ENCODE measurements at regions not wholly inside any gene's neighbourhood (a gene's known extent, or its start where the extent isn't known, plus 50 kb on each side); places are given as distances from the start of the nearest gene placed in this dataset.
A peak's percentile ranks its signal among the peaks of the same experiment; 100 is the strongest.

DNA sequence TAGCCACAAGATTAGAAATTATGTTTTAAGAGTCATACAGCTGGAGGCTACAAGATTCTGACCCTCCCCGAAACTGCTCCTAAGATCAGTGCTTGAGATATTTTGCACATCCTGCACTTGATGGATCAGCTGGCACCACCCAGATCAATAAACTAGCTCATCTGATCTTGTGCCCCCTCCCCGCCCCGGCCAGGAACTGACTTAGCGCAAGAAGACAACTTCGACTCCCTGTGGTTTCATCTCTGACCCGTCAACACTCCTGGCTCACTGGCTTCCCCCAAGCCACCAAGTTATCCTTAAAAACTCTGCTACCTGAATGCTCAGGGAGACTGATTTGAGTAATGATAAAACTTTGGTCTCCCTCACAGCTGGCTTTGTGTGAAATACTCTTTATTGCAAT, 73.5 kb upstream of the NPSR1 start:
- BruUV-seq (replicated peaks) = no TSS peak
- ChIA-PET POLR2A (no interaction called here), CTCF (no interaction called here)
- no peak overlapping the region for H3K27ac Mint-ChIP-seq (ENCODE audit: unreplicated experiment)
- no peaks in the 10 kb centered on the region for H3K9me3 Mint-ChIP-seq (ENCODE audit: unreplicated experiment)
- H3K27me3 Mint-ChIP-seq (ENCODE audit: insufficient read depth, unreplicated experiment) = peaks cover 8% of the 10 kb centered on the region
- Histone ChIP-seq H3K4me1 (no peaks in the 10 kb centered on the region), H3K27me3 (replicated peaks; ENCODE audit: control insufficient read depth, insufficient read depth, low read length) (no peaks in the 10 kb centered on the region), H3K4me3 (ENCODE audit: low read depth, low read length) (no peak overlapping the region), H3K9me3 (no peaks in the 10 kb centered on the region), H3K36me3 (ENCODE audit: control insufficient read depth, insufficient read depth, low read length) (no peaks in the 10 kb centered on the region)
- no peaks in the 10 kb centered on the region for H3K4me1 Mint-ChIP-seq (ENCODE audit: low read depth, unreplicated experiment)
- no peak overlapping the region for H3K4me3 Mint-ChIP-seq (ENCODE audit: unreplicated experiment)
- H3K36me3 Mint-ChIP-seq (ENCODE audit: insufficient read depth, unreplicated experiment) = no peaks in the 10 kb centered on the region
- TF ChIP-seq, protein P1, sequence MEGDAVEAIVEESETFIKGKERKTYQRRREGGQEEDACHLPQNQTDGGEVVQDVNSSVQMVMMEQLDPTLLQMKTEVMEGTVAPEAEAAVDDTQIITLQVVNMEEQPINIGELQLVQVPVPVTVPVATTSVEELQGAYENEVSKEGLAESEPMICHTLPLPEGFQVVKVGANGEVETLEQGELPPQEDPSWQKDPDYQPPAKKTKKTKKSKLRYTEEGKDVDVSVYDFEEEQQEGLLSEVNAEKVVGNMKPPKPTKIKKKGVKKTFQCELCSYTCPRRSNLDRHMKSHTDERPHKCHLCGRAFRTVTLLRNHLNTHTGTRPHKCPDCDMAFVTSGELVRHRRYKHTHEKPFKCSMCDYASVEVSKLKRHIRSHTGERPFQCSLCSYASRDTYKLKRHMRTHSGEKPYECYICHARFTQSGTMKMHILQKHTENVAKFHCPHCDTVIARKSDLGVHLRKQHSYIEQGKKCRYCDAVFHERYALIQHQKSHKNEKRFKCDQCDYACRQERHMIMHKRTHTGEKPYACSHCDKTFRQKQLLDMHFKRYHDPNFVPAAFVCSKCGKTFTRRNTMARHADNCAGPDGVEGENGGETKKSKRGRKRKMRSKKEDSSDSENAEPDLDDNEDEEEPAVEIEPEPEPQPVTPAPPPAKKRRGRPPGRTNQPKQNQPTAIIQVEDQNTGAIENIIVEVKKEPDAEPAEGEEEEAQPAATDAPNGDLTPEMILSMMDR (IDR thresholded peaks at IDR 0.05; ENCODE audit: insufficient read depth in 1 of 2, low read depth in 1 of 2, low read length in 1 of 2, severe bottlenecking in 1 of 2, unreplicated experiment in 1 of 2) = no peak
- intact Hi-C loops (cut with micrococcal nuclease; ENCODE audit: unreplicated experiment) = no loop called here
- no peak for DNase-seq

GRCh38 chr7:34596887-34597286, 61.1 kb upstream of the NPSR1 start:
- TF ChIP-seq, protein P1 (IDR thresholded peaks at IDR 0.05; ENCODE audit: insufficient read depth in 1 of 2, low read depth in 1 of 2, low read length in 1 of 2, severe bottlenecking in 1 of 2, unreplicated experiment in 1 of 2) = peak in 1 of 2 experiments; percentile 19
- peaks cover 6% of the 10 kb centered on the region for H3K27me3 Mint-ChIP-seq (ENCODE audit: insufficient read depth, unreplicated experiment)
- no peaks in the 10 kb centered on the region for H3K36me3 Mint-ChIP-seq (ENCODE audit: insufficient read depth, unreplicated experiment)
- no peak overlapping the region for H3K27ac Mint-ChIP-seq (ENCODE audit: unreplicated experiment)
- ChIA-PET CTCF (interaction anchor here (1.4 to 2.1 kb wide), 2 partner anchors 276 to 463 kb away, joined by 4 to 8 read pairs; no protein-coding TSS in a partner anchor), POLR2A (no interaction called here)
- Histone ChIP-seq H3K27me3 (replicated peaks; ENCODE audit: control insufficient read depth, insufficient read depth, low read length) (no peaks in the 10 kb centered on the region), H3K4me3 (ENCODE audit: low read depth, low read length) (no peak overlapping the region), H3K9me3 (no peaks in the 10 kb centered on the region), H3K36me3 (ENCODE audit: control insufficient read depth, insufficient read depth, low read length) (no peaks in the 10 kb centered on the region), H3K4me1 (no peaks in the 10 kb centered on the region)
- DNase-seq = peak in 1 of 2 experiments; percentile 13
- BruUV-seq (replicated peaks) = no TSS peak
- intact Hi-C loops (cut with micrococcal nuclease; ENCODE audit: unreplicated experiment) = loop anchor here (1.0 to 2.0 kb wide), 2 partner anchors 276 to 463 kb away; no protein-coding TSS in a partner anchor
- H3K9me3 Mint-ChIP-seq (ENCODE audit: unreplicated experiment) = no peaks in the 10 kb centered on the region
- H3K4me1 Mint-ChIP-seq (ENCODE audit: low read depth, unreplicated experiment) = no peaks in the 10 kb centered on the region
- H3K4me3 Mint-ChIP-seq (ENCODE audit: unreplicated experiment) = no peak overlapping the region

DNA sequence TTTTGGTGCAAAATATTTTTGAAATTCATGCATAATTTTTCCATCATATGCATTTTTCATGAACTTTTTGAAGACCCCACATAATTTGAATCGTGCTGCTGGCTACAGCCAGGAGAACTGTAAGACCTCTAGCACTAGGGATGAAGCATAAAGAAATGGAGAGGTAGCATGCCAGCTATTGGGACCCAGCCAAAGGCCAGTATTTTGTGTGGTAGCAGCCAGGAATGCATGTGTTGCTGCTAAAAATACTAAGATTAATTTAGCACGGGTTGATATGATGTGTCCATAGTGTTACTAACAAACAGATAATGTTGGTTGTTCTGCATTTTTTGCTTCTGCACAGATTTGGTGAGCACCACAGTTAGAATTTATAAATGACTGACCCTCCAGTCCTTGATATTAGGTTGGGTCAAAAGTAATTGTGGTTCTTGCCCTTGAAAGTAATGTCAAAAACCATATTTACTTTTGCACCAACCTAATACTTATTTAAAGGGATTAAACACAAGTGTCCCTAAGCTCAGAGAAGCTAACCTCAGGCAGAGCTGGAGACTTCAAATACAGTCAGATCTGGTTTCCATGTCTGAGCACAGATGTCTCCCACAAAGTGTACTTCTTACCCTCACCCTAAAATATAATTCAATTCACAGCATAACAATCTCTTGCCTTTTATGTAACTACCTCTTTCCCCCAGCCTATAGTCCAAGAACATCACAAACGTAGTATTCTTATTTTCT, 54.1 kb upstream of the NPSR1 start:
- Mint-ChIP-seq H3K4me1 (ENCODE audit: low read depth, unreplicated experiment) (no peaks in the 10 kb centered on the region), H3K4me3 (ENCODE audit: unreplicated experiment) (no peak overlapping the region), H3K9me3 (ENCODE audit: unreplicated experiment) (no peaks in the 10 kb centered on the region), H3K27me3 (ENCODE audit: insufficient read depth, unreplicated experiment) (no peaks in the 10 kb centered on the region), H3K36me3 (ENCODE audit: insufficient read depth, unreplicated experiment) (no peaks in the 10 kb centered on the region), H3K27ac (ENCODE audit: unreplicated experiment) (no peak overlapping the region)
- Histone ChIP-seq H3K4me3 (ENCODE audit: low read depth, low read length) (no peak overlapping the region), H3K9me3 (no peaks in the 10 kb centered on the region), H3K27me3 (replicated peaks; ENCODE audit: control insufficient read depth, insufficient read depth, low read length) (no peaks in the 10 kb centered on the region), H3K4me1 (no peaks in the 10 kb centered on the region), H3K36me3 (ENCODE audit: control insufficient read depth, insufficient read depth, low read length) (no peaks in the 10 kb centered on the region)
- CTCF ChIA-PET = interaction anchor here (0.6 kb wide), 1 partner anchor 324 kb away, joined by 3 read pairs; no protein-coding TSS in a partner anchor
- BruUV-seq (replicated peaks) = no TSS peak
- POLR2A ChIA-PET = no interaction called here
- TF ChIP-seq, protein P1 (IDR thresholded peaks at IDR 0.05; ENCODE audit: insufficient read depth in 1 of 2, low read depth in 1 of 2, low read length in 1 of 2, severe bottlenecking in 1 of 2, unreplicated experiment in 1 of 2) = no peak
- no peak for DNase-seq
- intact Hi-C loops (cut with micrococcal nuclease; ENCODE audit: unreplicated experiment) = no loop called here
